EH (cell line): ENCODE measurements at regions not wholly inside any gene's neighbourhood (a gene's known extent, or its start where the extent isn't known, plus 50 kb on each side); places are given as distances from the start of the nearest gene placed in this dataset.

Source experiments
- DNase-seq: peaks from one replicate; pipeline ENCODE4 v3.0.0-alpha.2; 2015; ENCODE audit warnings: low read depth

- no peak for DNase-seq
These were observed 114.9 kb upstream of the SLC45A1 start for GRCh38 chr1:8203056-8203455.

- peak; percentile 84 for DNase-seq
These were observed 115.6 kb upstream of the SLC45A1 start for GRCh38 chr1:8202182-8202905.

- peak; percentile 37 for DNase-seq
These were observed 116.5 kb upstream of the SLC45A1 start for GRCh38 chr1:8201331-8201861.

GRCh38 chr1:8200317-8201115 is 117.4 kb upstream of the SLC45A1 start:
- DNase-seq, result no peak

- DNase-seq, result no peak
These were observed 119.4 kb upstream of the SLC45A1 start for GRCh38 chr1:8198522-8198921.

GRCh38 chr1:8197493-8198282 is 120.2 kb upstream of the SLC45A1 start:
- DNase-seq, result peak; percentile 90

GRCh38 chr1:8194481-8195227 is 123.3 kb upstream of the SLC45A1 start:
- peak; percentile 58 for DNase-seq

GRCh38 chr1:8193840-8194406 is 124.0 kb upstream of the SLC45A1 start:
- DNase-seq, result no peak

GRCh38 chr1:8191474-8191873 is 126.4 kb upstream of the SLC45A1 start:
- DNase-seq, result no peak

GRCh38 chr1:8189931-8190483 is 127.9 kb upstream of the SLC45A1 start:
- DNase-seq, result no peak

- no peak for DNase-seq
These were observed 132.5 kb upstream of the SLC45A1 start for GRCh38 chr1:8185400-8185799.

GRCh38 chr1:8184301-8184700 is 133.6 kb upstream of the SLC45A1 start:
- DNase-seq, result no peak

GRCh38 chr1:8182034-8182761 is 135.7 kb upstream of the SLC45A1 start:
- peak; percentile 70 for DNase-seq

- DNase-seq, result no peak
These were observed 138.7 kb upstream of the SLC45A1 start for GRCh38 chr1:8179132-8179793.

GRCh38 chr1:8176279-8176678 is 141.6 kb upstream of the SLC45A1 start:
- no peak for DNase-seq

- DNase-seq, result no peak
These were observed 143.1 kb upstream of the SLC45A1 start for GRCh38 chr1:8174807-8175206.

- no peak for DNase-seq
These were observed 145.8 kb upstream of the ERRFI1 start for GRCh38 chr1:8171751-8172464.

GRCh38 chr1:8170059-8170835 is 144.1 kb upstream of the ERRFI1 start:
- no peak for DNase-seq
